Neural progenitor cell (in vitro differentiated cells): ENCODE measurements at regions not wholly inside any gene's neighbourhood (a gene's known extent, or its start where the extent isn't known, plus 50 kb on each side); places are given as distances from the start of the nearest gene placed in this dataset.

Experiments used
- DNase-seq: peaks from one replicate; pipeline ENCODE4 v3.0.0-alpha.2; 2016; ENCODE audit warnings: low spot score
- H2AFZ ChIP-seq: fragments of 200-600 bp; sonication (generic); replicated peaks from 2 replicates; pipeline ENCODE4 v1.6.1; 2016; ENCODE audit warnings: antibody characterized with exemption
- H3F3A ChIP-seq: fragments of 200-600 bp; sonication (generic); 2 replicates; pipeline ENCODE4 v1.6.1; 2016; ENCODE audit warnings: antibody characterized with exemption, low read depth
- H3K27ac ChIP-seq: fragments of 200-600 bp; sonication (generic); 2 replicates; pipeline ENCODE4 v1.5.1; 2016; ENCODE audit warnings: mild to moderate bottlenecking
- H3K27me3 ChIP-seq: fragments of 200-600 bp; sonication (generic); 2 replicates; pipeline ENCODE4 v1.6.1; 2016; ENCODE audit warnings: mild to moderate bottlenecking, moderate library complexity
- H3K36me3 ChIP-seq: fragments of 200-600 bp; sonication (generic); 2 replicates; pipeline ENCODE4 v1.5.1; 2016
- H3K4me1 ChIP-seq: fragments of 200-600 bp; sonication (generic); 2 replicates; pipeline ENCODE4 v1.6.1; 2016; ENCODE audit warnings: mixed run types
- H3K4me2 ChIP-seq: fragments of 200-600 bp; sonication (generic); 2 replicates; pipeline ENCODE4 v1.6.1; 2016
- H3K4me3 ChIP-seq: fragments of 200-600 bp; sonication (generic); 2 replicates; pipeline ENCODE4 v1.5.1; 2016
- H3K79me2 ChIP-seq: fragments of 200-600 bp; sonication (generic); 2 replicates; pipeline ENCODE4 v1.6.1; 2016; ENCODE audit warnings: low read depth
- H3K9ac ChIP-seq: fragments of 200-600 bp; sonication (generic); 2 replicates; pipeline ENCODE4 v1.6.1; 2016
- H3K9me3 ChIP-seq: fragments of 200-600 bp; sonication (generic); 2 replicates; pipeline ENCODE4 v1.5.1; 2016; ENCODE audit warnings: low read depth
- H4K20me1 ChIP-seq: fragments of 200-600 bp; sonication (generic); 2 replicates; pipeline ENCODE4 v1.6.1; 2016; ENCODE audit warnings: low read depth
- H3K27ac Mint-ChIP-seq: 3 replicates; pipeline ENCODE4 v1.8.0; 2021; ENCODE audit warnings: mixed read lengths
- H3K27me3 Mint-ChIP-seq: 2 replicates; pipeline ENCODE4 v1.8.0; 2022; ENCODE audit warnings: low read depth, mild to moderate bottlenecking, inconsistent platforms, moderate library complexity, mixed read lengths; ENCODE audit not compliant: insufficient read depth
- H3K36me3 Mint-ChIP-seq: 3 replicates; pipeline ENCODE4 v1.8.0; 2021; ENCODE audit warnings: mixed read lengths
- H3K4me1 Mint-ChIP-seq: 3 replicates; pipeline ENCODE4 v1.8.0; 2021; ENCODE audit warnings: mixed read lengths
- H3K4me3 Mint-ChIP-seq: 3 replicates; pipeline ENCODE4 v1.8.0; 2021; ENCODE audit warnings: mild to moderate bottlenecking, moderate library complexity, mixed read lengths
- H3K9me3 Mint-ChIP-seq: 3 replicates; pipeline ENCODE4 v1.8.0; 2020; ENCODE audit warnings: mixed read lengths
- CTCF ChIP-seq: fragments of 200-600 bp; sonication (generic); IDR thresholded peaks from 2 replicates; pipeline ENCODE4 v1.5.1; 2017; ENCODE audit warnings: antibody characterized with exemption, mild to moderate bottlenecking
- EZH2 ChIP-seq: fragments of 200-600 bp; sonication (generic); IDR thresholded peaks from 2 replicates; pipeline ENCODE4 v1.6.1; 2017; ENCODE audit warnings: antibody characterized with exemption, mild to moderate bottlenecking, moderate library complexity
- EZH2phosphoT487 ChIP-seq: fragments of 200-600 bp; sonication (generic); IDR thresholded peaks from 2 replicates; pipeline ENCODE4 v1.6.1; 2017; ENCODE audit warnings: antibody characterized with exemption

DNA sequence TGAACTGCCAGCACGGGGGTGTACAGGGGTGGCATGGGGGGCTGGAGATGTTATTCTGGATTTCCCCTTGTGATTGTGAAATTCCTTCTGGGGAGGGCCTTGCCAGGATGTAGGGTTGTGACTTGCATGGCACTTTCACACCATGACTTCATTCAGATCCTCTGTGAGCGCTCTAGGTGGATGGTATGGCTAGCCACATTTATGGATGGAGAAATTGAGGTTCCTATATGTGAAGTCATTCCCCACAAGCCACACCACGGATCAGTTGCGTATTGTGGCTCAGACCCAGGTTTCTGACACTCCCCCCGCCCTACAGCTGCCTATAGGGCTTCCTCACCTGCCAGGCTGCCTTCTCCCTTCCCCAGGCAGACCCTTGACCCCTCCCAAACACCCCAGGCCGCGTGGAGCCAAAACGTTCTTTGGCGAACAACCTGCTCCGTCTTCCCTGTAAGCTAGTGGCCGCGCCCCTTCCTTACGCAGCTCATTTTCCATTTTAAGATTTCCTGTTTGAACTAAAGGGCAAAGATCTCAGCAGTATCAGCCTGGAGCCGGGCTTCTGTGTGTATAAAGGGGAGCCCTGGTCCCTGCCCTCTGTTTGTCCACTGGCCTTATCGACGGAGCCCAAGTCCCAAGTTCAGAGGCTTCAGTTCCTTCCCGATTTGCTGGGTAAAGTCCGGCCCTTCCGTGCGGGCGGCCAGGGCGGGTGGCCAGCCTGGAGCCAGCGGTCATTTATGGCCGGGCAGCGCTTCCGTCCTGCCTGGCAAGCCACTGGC lies 97.8 kb upstream of the KLF4 start:
- Histone ChIP-seq H3K9me3 (no peaks in the 10 kb centered on the region), H4K20me1 (no peaks in the 10 kb centered on the region), H3K79me2 (no peaks in the 10 kb centered on the region), H3F3A (no peaks in the 10 kb centered on the region), H3K4me1 (no peaks in the 10 kb centered on the region), H3K27ac (no peak overlapping the region), H2AFZ (no peak overlapping the region), H3K4me3 (no peak overlapping the region), H3K9ac (no peak overlapping the region), H3K4me2 (no peak overlapping the region), H3K36me3 (no peaks in the 10 kb centered on the region), H3K27me3 (no peaks in the 10 kb centered on the region)
- Mint-ChIP-seq H3K36me3 (no peaks in the 10 kb centered on the region), H3K4me1 (no peaks in the 10 kb centered on the region), H3K9me3 (no peaks in the 10 kb centered on the region), H3K27me3 (no peaks in the 10 kb centered on the region), H3K4me3 (no peak overlapping the region), H3K27ac (no peak overlapping the region)
- TF ChIP-seq EZH2 (no peak), EZH2phosphoT487 (no peak), CTCF (no peak)
- DNase-seq, result no peak

GRCh38 chr9:107586493-107586892 lies 96.9 kb upstream of the KLF4 start:
- H3K4me2 ChIP-seq, result no peak overlapping the region
- no peaks in the 10 kb centered on the region for H3K27me3 ChIP-seq
- Mint-ChIP-seq H3K36me3 (no peaks in the 10 kb centered on the region), H3K27ac (no peak overlapping the region), H3K4me3 (no peak overlapping the region), H3K27me3 (no peaks in the 10 kb centered on the region), H3K9me3 (no peaks in the 10 kb centered on the region), H3K4me1 (no peaks in the 10 kb centered on the region)
- no peak overlapping the region for H3K27ac ChIP-seq
- DNase-seq, result no peak
- H3F3A ChIP-seq, result no peaks in the 10 kb centered on the region
- no peaks in the 10 kb centered on the region for H3K4me1 ChIP-seq
- no peak overlapping the region for H3K4me3 ChIP-seq
- no peaks in the 10 kb centered on the region for H4K20me1 ChIP-seq
- no peak overlapping the region for H3K9ac ChIP-seq
- no peaks in the 10 kb centered on the region for H3K9me3 ChIP-seq
- no peaks in the 10 kb centered on the region for H3K36me3 ChIP-seq
- no peak overlapping the region for H2AFZ ChIP-seq
- TF ChIP-seq EZH2, result no peak
- TF ChIP-seq EZH2phosphoT487, result no peak
- no peak for TF ChIP-seq CTCF
- H3K79me2 ChIP-seq, result no peaks in the 10 kb centered on the region

GRCh38 chr9:107585465-107585864 lies 95.9 kb upstream of the KLF4 start:
- Histone ChIP-seq H3K27me3 (no peaks in the 10 kb centered on the region), H3K4me3 (no peak overlapping the region), H3K9ac (no peak overlapping the region), H2AFZ (no peak overlapping the region), H3K79me2 (no peaks in the 10 kb centered on the region), H3K9me3 (no peaks in the 10 kb centered on the region), H4K20me1 (no peaks in the 10 kb centered on the region), H3K27ac (no peak overlapping the region), H3K36me3 (no peaks in the 10 kb centered on the region), H3K4me1 (no peaks in the 10 kb centered on the region), H3K4me2 (no peak overlapping the region), H3F3A (no peaks in the 10 kb centered on the region)
- Mint-ChIP-seq H3K36me3 (no peaks in the 10 kb centered on the region), H3K4me1 (no peaks in the 10 kb centered on the region), H3K4me3 (no peak overlapping the region), H3K9me3 (no peaks in the 10 kb centered on the region), H3K27me3 (no peaks in the 10 kb centered on the region), H3K27ac (no peak overlapping the region)
- TF ChIP-seq EZH2, result no peak
- no peak for TF ChIP-seq CTCF
- no peak for TF ChIP-seq EZH2phosphoT487
- no peak for DNase-seq
